ENCODE measurements at regions not wholly inside any gene's neighbourhood (a gene's known extent, or its start where the extent isn't known, plus 50 kb on each side); places are given as distances from the start of the nearest gene placed in this dataset.

DNA sequence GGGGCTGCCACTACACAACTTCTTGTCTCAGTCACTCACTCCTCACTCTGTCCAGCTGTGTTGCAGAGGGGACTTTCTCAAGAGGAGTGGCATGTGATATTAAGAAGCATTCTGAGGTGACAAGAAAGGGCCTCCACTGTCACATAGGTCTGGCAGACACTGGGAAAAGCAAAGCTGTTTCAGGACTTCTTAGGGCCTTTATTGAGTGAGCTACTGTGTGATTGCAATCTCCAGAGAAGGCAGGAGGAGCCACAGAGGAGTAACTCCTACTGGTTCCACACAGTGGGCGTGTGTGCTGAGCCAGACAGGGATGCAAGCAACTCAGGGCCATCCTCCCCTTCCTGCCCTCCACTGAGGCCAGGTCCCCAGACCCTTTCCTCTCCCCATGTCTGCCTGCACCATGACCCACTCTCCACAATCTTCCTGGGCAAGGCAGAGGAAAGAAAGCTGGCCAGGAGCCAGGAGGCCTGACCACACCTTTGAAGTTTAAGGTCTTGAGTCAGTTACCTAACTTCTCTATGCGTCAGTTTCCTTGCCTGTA is 262.0 kb upstream of the ZMIZ1 start:
- TF ChIP-seq CTCF (IDR thresholded peaks at IDR 0.05), result no peak
- no peak for TF ChIP-seq RFX5 (IDR thresholded peaks at IDR 0.05; ENCODE audit: low read length)
- TF ChIP-seq YY1 (IDR thresholded peaks at IDR 0.05; ENCODE audit: low read depth), result no peak
- TF ChIP-seq TAF1 (IDR thresholded peaks at IDR 0.05; ENCODE audit: borderline replicate concordance, low read depth, low read length), result no peak
- no peak for TF ChIP-seq SIN3A (IDR thresholded peaks at IDR 0.05; ENCODE audit: borderline replicate concordance, low read depth, low read length)
- TF ChIP-seq POLR2AphosphoS5 (IDR thresholded peaks at IDR 0.05; ENCODE audit: low read depth, low read length), result no peak
- no peak for TF ChIP-seq GABPA (IDR thresholded peaks at IDR 0.05; ENCODE audit: low read depth)
- no peak for TF ChIP-seq EP300 (IDR thresholded peaks at IDR 0.05; ENCODE audit: borderline replicate concordance in 1 of 2, low read depth in 1 of 2, low read length in 1 of 2)
- no peak for TF ChIP-seq REST (IDR thresholded peaks at IDR 0.05; ENCODE audit: low read depth, low read length)
